HUES64 (cell line): ENCODE measurements at regions not wholly inside any gene's neighbourhood (a gene's known extent, or its start where the extent isn't known, plus 50 kb on each side); places are given as distances from the start of the nearest gene placed in this dataset.

Experiments used
- H3K27ac ChIP-seq: 2 replicates; pipeline ENCODE4 v1.7.0; 2013; ENCODE audit warnings: low read depth, low read length, inconsistent platforms
- H3K27me3 ChIP-seq: 2 replicates; pipeline ENCODE4 v1.6.1; 2013; ENCODE audit warnings: mild to moderate bottlenecking, low read length; ENCODE audit not compliant: insufficient read depth
- H3K36me3 ChIP-seq: 2 replicates; pipeline ENCODE4 v1.6.1; 2013; ENCODE audit warnings: mild to moderate bottlenecking, low read length; ENCODE audit not compliant: insufficient read depth
- H3K4me1 ChIP-seq: 2 replicates; pipeline ENCODE4 v1.6.1; 2013; ENCODE audit warnings: mild to moderate bottlenecking, low read length, moderate library complexity; ENCODE audit not compliant: insufficient read depth
- H3K4me3 ChIP-seq: 2 replicates; pipeline ENCODE4 v1.5.1; 2013; ENCODE audit warnings: mild to moderate bottlenecking, low read length, moderate library complexity
- H3K9ac ChIP-seq: 2 replicates; pipeline ENCODE4 v1.6.1; 2013; ENCODE audit warnings: mild to moderate bottlenecking, low read depth, low read length
- H3K9me3 ChIP-seq: 2 replicates; pipeline ENCODE4 v1.6.1; 2013; ENCODE audit warnings: low read depth, low read length; ENCODE audit not compliant: insufficient read depth
- WGBS: fragments of 150-250, 120-280 bp; methylation state at CpG from one replicate; pipeline ENCODE4 v1.1.7; 2013; ENCODE audit warnings: missing lambda C conversion rate; 5-methylcytosine and 5-hydroxymethylcytosine counted together

- H3K27ac ChIP-seq: no peak overlapping the region
- 93% methylated on average over 2 of the region's 2 CpGs for WGBS
- no peaks in the 10 kb centered on the region for H3K36me3 ChIP-seq
Measured at GRCh38 chr2:58803192-58803591, 562.1 kb upstream of the FANCL start.

GRCh38 chr2:58800881-58801280 is 559.8 kb upstream of the FANCL start:
- Histone ChIP-seq H3K4me1 (no peaks in the 10 kb centered on the region), H3K27ac (no peak overlapping the region), H3K4me3 (no peak overlapping the region), H3K36me3 (no peaks in the 10 kb centered on the region), H3K9ac (no peak overlapping the region), H3K27me3 (no peaks in the 10 kb centered on the region), H3K9me3 (no peaks in the 10 kb centered on the region)
- 89% methylated on average over 3 of the region's 4 CpGs for WGBS

More at GRCh38 chr2:58803192-58803591, 562.1 kb upstream of the FANCL start:
- Histone ChIP-seq H3K9me3 (no peaks in the 10 kb centered on the region), H3K27me3 (no peaks in the 10 kb centered on the region), H3K4me1 (peaks cover 8% of the 10 kb centered on the region), H3K4me3 (no peak overlapping the region), H3K9ac (no peak overlapping the region)

- Histone ChIP-seq H3K4me1 (no peaks in the 10 kb centered on the region), H3K27me3 (no peaks in the 10 kb centered on the region), H3K36me3 (no peaks in the 10 kb centered on the region), H3K9ac (no peak overlapping the region), H3K4me3 (no peak overlapping the region), H3K27ac (no peak overlapping the region), H3K9me3 (no peaks in the 10 kb centered on the region)
- 92% methylated on average over 6 of the region's 6 CpGs for WGBS
Measured at GRCh38 chr2:58798676-58799208, 557.6 kb upstream of the FANCL start.

- no peaks in the 10 kb centered on the region for H3K36me3 ChIP-seq
- no peaks in the 10 kb centered on the region for H3K9me3 ChIP-seq
- no peak overlapping the region for H3K27ac ChIP-seq
- WGBS: 93% methylated on average over 2 of the region's 2 CpGs
- no peak overlapping the region for H3K9ac ChIP-seq
- H3K27me3 ChIP-seq: no peaks in the 10 kb centered on the region
- no peaks in the 10 kb centered on the region for H3K4me1 ChIP-seq
- H3K4me3 ChIP-seq: no peak overlapping the region
Measured at GRCh38 chr2:58796239-58796910, 555.2 kb upstream of the FANCL start.

GRCh38 chr2:58794916-58795315 is 553.8 kb upstream of the FANCL start:
- H3K9me3 ChIP-seq: no peaks in the 10 kb centered on the region
- H3K27me3 ChIP-seq: no peaks in the 10 kb centered on the region
- no peak overlapping the region for H3K4me3 ChIP-seq
- no peaks in the 10 kb centered on the region for H3K4me1 ChIP-seq
- no peak overlapping the region for H3K9ac ChIP-seq
- H3K27ac ChIP-seq: no peak overlapping the region
- no peaks in the 10 kb centered on the region for H3K36me3 ChIP-seq

DNA sequence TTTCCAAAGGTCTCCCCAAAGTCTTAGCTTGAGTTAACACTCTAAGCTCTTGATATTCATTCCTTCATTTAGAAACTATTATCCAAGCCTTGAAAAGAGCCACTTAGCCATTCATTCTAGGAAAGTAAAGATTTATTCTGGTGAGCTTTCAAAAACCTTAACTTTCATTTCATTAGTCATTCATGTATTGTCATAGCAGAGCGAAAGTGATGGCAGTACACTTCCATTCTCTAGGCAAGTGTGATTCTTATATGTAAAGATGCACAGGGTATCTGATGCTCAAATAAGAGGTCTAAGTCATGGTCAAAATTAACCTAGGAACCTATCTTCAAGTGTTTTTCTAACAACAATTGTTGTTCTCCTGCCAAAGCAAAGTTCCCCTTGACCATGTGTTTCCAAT is 553.0 kb upstream of the FANCL start:
- Histone ChIP-seq H3K4me1 (no peaks in the 10 kb centered on the region), H3K4me3 (no peak overlapping the region), H3K27me3 (no peaks in the 10 kb centered on the region), H3K9ac (no peak overlapping the region), H3K36me3 (no peaks in the 10 kb centered on the region), H3K9me3 (no peaks in the 10 kb centered on the region), H3K27ac (no peak overlapping the region)
- WGBS: 100% methylated on average over 1 of the region's 1 CpG

DNA sequence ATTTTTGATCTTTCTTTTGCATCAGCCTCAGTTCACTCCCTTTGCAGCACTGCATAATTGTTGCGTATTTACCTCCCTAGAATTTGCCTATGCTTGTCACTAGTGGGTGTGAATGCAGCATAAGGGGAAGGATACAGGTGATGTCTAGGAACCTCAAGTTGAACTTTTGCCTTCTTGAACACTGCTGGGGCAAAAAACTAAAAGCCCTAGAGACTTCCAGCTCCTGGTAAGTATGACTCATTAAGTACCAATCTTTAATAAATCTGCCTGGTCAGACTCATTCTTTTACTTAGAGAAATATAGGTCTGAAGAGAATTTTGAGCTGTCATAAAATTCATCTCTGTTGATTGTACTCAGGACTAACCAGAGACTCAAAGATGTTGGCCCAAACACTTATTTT is 547.3 kb upstream of the FANCL start:
- Histone ChIP-seq H3K4me1 (no peaks in the 10 kb centered on the region), H3K9ac (no peak overlapping the region), H3K27me3 (no peaks in the 10 kb centered on the region), H3K9me3 (no peaks in the 10 kb centered on the region), H3K27ac (no peak overlapping the region), H3K4me3 (no peak overlapping the region), H3K36me3 (no peaks in the 10 kb centered on the region)
- WGBS: 100% methylated on average over 1 of the region's 1 CpG

- Histone ChIP-seq H3K4me3 (no peak overlapping the region), H3K27me3 (no peaks in the 10 kb centered on the region), H3K36me3 (no peaks in the 10 kb centered on the region), H3K27ac (no peak overlapping the region), H3K9me3 (no peaks in the 10 kb centered on the region), H3K4me1 (peaks cover 9% of the 10 kb centered on the region; the same call in 1 of the 2 replicates), H3K9ac (no peak overlapping the region)
- 92% methylated on average over 4 of the region's 5 CpGs for WGBS
Measured at GRCh38 chr2:58770846-58771245, 529.7 kb upstream of the FANCL start.

DNA sequence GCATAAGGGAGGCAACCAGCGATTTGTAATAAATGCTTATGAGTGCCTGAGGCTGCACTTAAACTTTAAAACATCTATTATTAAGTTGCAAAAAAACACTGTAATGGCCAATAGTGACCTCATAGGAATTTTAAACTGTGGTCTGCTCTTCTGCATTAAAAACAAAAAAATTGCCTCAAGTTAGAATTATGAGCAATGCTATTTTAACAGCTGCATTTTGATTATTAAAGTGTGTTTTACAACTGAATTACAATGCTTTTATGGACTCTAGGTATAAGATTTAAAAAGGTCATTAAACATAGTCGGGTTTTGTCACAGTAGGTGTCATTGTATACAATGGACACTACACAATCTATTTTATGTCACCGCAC is 528.7 kb upstream of the FANCL start:
- 83% methylated on average over 2 of the region's 3 CpGs for WGBS
- Histone ChIP-seq H3K9ac (no peak overlapping the region), H3K36me3 (no peaks in the 10 kb centered on the region), H3K27ac (no peak overlapping the region), H3K9me3 (no peaks in the 10 kb centered on the region), H3K4me3 (no peak overlapping the region), H3K27me3 (no peaks in the 10 kb centered on the region), H3K4me1 (peaks cover 15% of the 10 kb centered on the region)

DNA sequence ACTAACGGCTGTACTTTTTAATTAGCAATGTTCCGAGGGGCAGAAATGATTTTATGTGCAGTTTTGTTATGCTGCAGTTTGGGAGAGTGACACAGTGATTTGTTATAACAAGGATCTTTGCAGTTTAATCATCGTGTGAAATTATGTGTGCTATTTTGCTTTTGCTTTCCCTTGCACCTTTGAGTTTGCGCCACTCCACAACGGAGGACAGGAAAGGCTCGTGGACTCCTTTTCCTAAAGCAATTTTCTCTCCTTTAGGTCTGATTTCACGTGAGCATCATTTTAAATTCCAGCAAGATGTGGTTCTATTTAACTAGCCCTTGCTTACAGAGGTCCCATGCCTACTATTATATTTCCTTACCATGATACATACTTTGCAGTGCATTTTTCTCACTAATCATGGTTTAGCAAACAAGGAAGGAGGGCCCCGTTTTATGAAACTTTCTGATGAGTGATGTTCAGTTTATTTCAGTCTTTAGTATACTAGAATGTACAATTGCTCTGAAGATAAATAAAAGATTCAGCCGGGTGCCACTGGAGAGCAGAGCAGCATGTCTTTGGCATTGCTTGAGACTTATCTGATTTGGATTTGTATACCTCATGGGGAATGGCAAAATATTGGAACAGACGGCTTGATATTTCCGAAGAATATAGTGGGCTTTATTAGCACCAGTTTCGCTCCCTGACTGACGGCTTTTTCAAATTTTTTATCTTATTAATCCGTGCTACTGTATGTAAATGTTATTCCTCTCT is 528.2 kb upstream of the FANCL start:
- H3K9me3 ChIP-seq: no peaks in the 10 kb centered on the region
- no peak overlapping the region for H3K4me3 ChIP-seq
- no peaks in the 10 kb centered on the region for H3K27me3 ChIP-seq
- H3K4me1 ChIP-seq: peaks cover 20% of the 10 kb centered on the region
- WGBS: 93% methylated on average over 14 of the region's 14 CpGs
- no peaks in the 10 kb centered on the region for H3K36me3 ChIP-seq
- H3K9ac ChIP-seq: no peak overlapping the region
- no peak overlapping the region for H3K27ac ChIP-seq

GRCh38 chr2:58768715-58769080 is 527.6 kb upstream of the FANCL start:
- H3K9me3 ChIP-seq: no peaks in the 10 kb centered on the region
- peaks cover 20% of the 10 kb centered on the region for H3K4me1 ChIP-seq
- no peak overlapping the region for H3K4me3 ChIP-seq
- WGBS: 100% methylated on average over 2 of the region's 4 CpGs
- no peak overlapping the region for H3K9ac ChIP-seq
- H3K36me3 ChIP-seq: no peaks in the 10 kb centered on the region
- no peaks in the 10 kb centered on the region for H3K27me3 ChIP-seq
- H3K27ac ChIP-seq: no peak overlapping the region
